ENCODE measurements at regions not wholly inside any gene's neighbourhood (a gene's known extent, or its start where the extent isn't known, plus 50 kb on each side); places are given as distances from the start of the nearest gene placed in this dataset.
"Not testable (repeated sequence)": the region's sequence is repeated elsewhere in the genome, so short reads cannot be mapped to it uniquely, and the experiment has no call there.

- no peak for DNase-seq
Observed at GRCh38 chr2:147348931-147349555, 495.8 kb upstream of the ACVR2A start.

- no peak for DNase-seq
Observed at GRCh38 chr2:147346142-147346541, 498.7 kb upstream of the ACVR2A start.

GRCh38 chr2:147345246-147345645 is 499.6 kb upstream of the ACVR2A start:
- no peak for DNase-seq

- DNase-seq, result no peak
Observed at GRCh38 chr2:147342329-147342728, 502.5 kb upstream of the ACVR2A start.

GRCh38 chr2:147331790-147332419 is 512.9 kb upstream of the ACVR2A start:
- peak; percentile 9 for DNase-seq

GRCh38 chr2:147330925-147331324 is 513.9 kb upstream of the ACVR2A start:
- DNase-seq, result no peak

GRCh38 chr2:147327613-147328012 is 517.2 kb upstream of the ACVR2A start:
- no peak for DNase-seq

- no peak for DNase-seq
Observed at GRCh38 chr2:147325990-147326389, 518.8 kb upstream of the ACVR2A start.

GRCh38 chr2:147320146-147320545 is 524.7 kb upstream of the ACVR2A start:
- DNase-seq, result no peak

- no peak for DNase-seq
Observed at GRCh38 chr2:147311058-147311430, 533.8 kb upstream of the ACVR2A start.

GRCh38 chr2:147310335-147311057 is 534.3 kb upstream of the ACVR2A start:
- DNase-seq, result no peak

- no peak for DNase-seq
Observed at GRCh38 chr2:147297820-147298219, 547.0 kb upstream of the ACVR2A start.

GRCh38 chr2:147294825-147295392 is 549.9 kb upstream of the ACVR2A start:
- DNase-seq, result no peak

GRCh38 chr2:147293991-147294824 is 550.6 kb upstream of the ACVR2A start:
- no peak for DNase-seq

GRCh38 chr2:147288131-147288530 is 556.7 kb upstream of the ACVR2A start:
- DNase-seq, result no peak

- DNase-seq, result no peak
Observed at GRCh38 chr2:147275943-147276342, 568.9 kb upstream of the ACVR2A start.

- DNase-seq, result no peak
Observed at GRCh38 chr2:147273628-147274027, 571.2 kb upstream of the ACVR2A start.

GRCh38 chr2:147273106-147273505 is 571.7 kb upstream of the ACVR2A start:
- no peak for DNase-seq

- DNase-seq, result not testable (repeated sequence)
Observed at GRCh38 chr2:147269581-147269980, 575.2 kb upstream of the ACVR2A start.

- no peak for DNase-seq
Observed at GRCh38 chr2:147260241-147260640, 584.6 kb upstream of the ACVR2A start.

- DNase-seq, result no peak
Observed at GRCh38 chr2:147255812-147256211, 589.0 kb upstream of the ACVR2A start.

GRCh38 chr2:147250652-147251356 is 594.0 kb upstream of the ACVR2A start:
- DNase-seq, result no peak
